ENCODE measurements at regions not wholly inside any gene's neighbourhood (a gene's known extent, or its start where the extent isn't known, plus 50 kb on each side); places are given as distances from the start of the nearest gene placed in this dataset.

- Mint-ChIP-seq H3K9me3 (no peaks in the 10 kb centered on the region), H3K27ac (no peak overlapping the region), H3K4me3 (no peak overlapping the region), H3K36me3 (no peaks in the 10 kb centered on the region), H3K4me1 (no peaks in the 10 kb centered on the region), H3K27me3 (ENCODE audit: low read depth) (no peaks in the 10 kb centered on the region; the same call in 1 of the 2 replicates)
- CTCF ChIA-PET: interaction anchor here (0.5 to 0.8 kb wide), 2 partner anchors 73 to 391 kb away, joined by 3 read pairs; no protein-coding TSS in a partner anchor
- POLR2A ChIA-PET: no interaction called here
- TF ChIP-seq CREM (CRISPR knock-in tag; IDR thresholded peaks at IDR 0.05) (no peak), ZNF425 (CRISPR knock-in tag; conservative IDR thresholded peaks at IDR 0.05) (no peak), ZNF423 (CRISPR knock-in tag; IDR thresholded peaks at IDR 0.05) (no peak)
- DNase-seq (ENCODE audit: low spot score) (no peak), ATAC-seq (no peak)
Measured at GRCh38 chr13:40141859-40142555, 486.5 kb downstream of the COG6 start.

- no peaks in the 10 kb centered on the region for H3K27me3 Mint-ChIP-seq (ENCODE audit: low read depth)
- H3K4me1 Mint-ChIP-seq: no peaks in the 10 kb centered on the region
- TF ChIP-seq ZNF219 (CRISPR knock-in tag; IDR thresholded peaks at IDR 0.05; ENCODE audit: borderline replicate concordance) (no peak), IRF2 (CRISPR knock-in tag; IDR thresholded peaks at IDR 0.05; ENCODE audit: borderline replicate concordance, low read depth) (no peak), GABPB1 (CRISPR knock-in tag; IDR thresholded peaks at IDR 0.05) (no peak), E2F4 (CRISPR knock-in tag; IDR thresholded peaks at IDR 0.05; ENCODE audit: borderline replicate concordance, low read depth) (no peak), NR1H2 (CRISPR knock-in tag; IDR thresholded peaks at IDR 0.05) (no peak), ATF1 (CRISPR knock-in tag; IDR thresholded peaks at IDR 0.05) (no peak), ZBTB43 (CRISPR knock-in tag; IDR thresholded peaks at IDR 0.05) (no peak), ELF4 (CRISPR knock-in tag; IDR thresholded peaks at IDR 0.05; ENCODE audit: low read depth) (no peak), RORB (CRISPR knock-in tag; IDR thresholded peaks at IDR 0.05) (no peak), OVOL2 (CRISPR knock-in tag; IDR thresholded peaks at IDR 0.05; ENCODE audit: borderline replicate concordance) (no peak), STAT6 (CRISPR knock-in tag; conservative IDR thresholded peaks at IDR 0.05; ENCODE audit: low read depth) (no peak), KAT7 (CRISPR knock-in tag; IDR thresholded peaks at IDR 0.05; ENCODE audit: borderline replicate concordance) (no peak), ZBTB21 (CRISPR knock-in tag; IDR thresholded peaks at IDR 0.05; ENCODE audit: borderline replicate concordance) (no peak), SP1 (CRISPR knock-in tag; conservative IDR thresholded peaks at IDR 0.05) (no peak), CREM (CRISPR knock-in tag; IDR thresholded peaks at IDR 0.05) (no peak)
- DNase-seq (ENCODE audit: low spot score) (no peak), ATAC-seq (no peak)
- H3K27ac Mint-ChIP-seq: no peak overlapping the region
- CTCF ChIA-PET: no interaction called here
- no peaks in the 10 kb centered on the region for H3K36me3 Mint-ChIP-seq
- no peak overlapping the region for H3K4me3 Mint-ChIP-seq
- no peaks in the 10 kb centered on the region for H3K9me3 Mint-ChIP-seq
- POLR2A ChIA-PET: no interaction called here
Measured at GRCh38 chr13:40143106-40143505, 487.6 kb downstream of the COG6 start.
